ENCODE measurements at regions not wholly inside any gene's neighbourhood (a gene's known extent, or its start where the extent isn't known, plus 50 kb on each side); places are given as distances from the start of the nearest gene placed in this dataset.
"Not testable (repeated sequence)": the region's sequence is repeated elsewhere in the genome, so short reads cannot be mapped to it uniquely, and the experiment has no call there.

DNA sequence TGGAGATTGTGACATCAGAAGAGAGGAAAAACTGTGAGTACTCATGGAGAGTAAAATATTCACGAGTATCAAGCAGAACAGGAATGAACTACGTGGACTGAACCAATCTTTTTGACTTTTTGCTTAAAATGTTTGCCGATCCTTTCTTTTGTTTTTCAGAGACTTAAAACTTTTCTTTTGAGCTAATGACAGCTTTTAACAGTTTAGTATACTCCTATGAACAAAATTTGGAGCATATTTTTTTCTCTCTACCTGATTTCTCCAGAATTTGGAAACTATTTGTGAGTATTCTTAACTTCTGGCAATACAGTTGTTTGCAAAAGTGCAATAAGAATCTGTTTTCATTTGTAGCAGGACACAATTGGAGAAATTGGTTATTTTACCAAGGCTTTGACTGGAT lies 786.3 kb downstream of the SORCS1 start:
- Histone ChIP-seq H3K27ac (ENCODE audit: low read depth, low read length) (no peak overlapping the region), H3K9me3 (ENCODE audit: low read length) (no peaks in the 10 kb centered on the region), H3K27me3 (ENCODE audit: control insufficient read depth in 1 of 2, insufficient read depth in 2 of 2, low read length in 2 of 2) (no peaks in the 10 kb centered on the region), H3K4me3 (ENCODE audit: low read depth in 1 of 2, low read length in 2 of 2) (no peak overlapping the region), H3K36me3 (ENCODE audit: insufficient read depth, low read length) (no peaks in the 10 kb centered on the region), H3K9ac (ENCODE audit: low read length) (no peak overlapping the region), H3K4me1 (ENCODE audit: insufficient read depth, low read length) (no peaks in the 10 kb centered on the region)

DNA sequence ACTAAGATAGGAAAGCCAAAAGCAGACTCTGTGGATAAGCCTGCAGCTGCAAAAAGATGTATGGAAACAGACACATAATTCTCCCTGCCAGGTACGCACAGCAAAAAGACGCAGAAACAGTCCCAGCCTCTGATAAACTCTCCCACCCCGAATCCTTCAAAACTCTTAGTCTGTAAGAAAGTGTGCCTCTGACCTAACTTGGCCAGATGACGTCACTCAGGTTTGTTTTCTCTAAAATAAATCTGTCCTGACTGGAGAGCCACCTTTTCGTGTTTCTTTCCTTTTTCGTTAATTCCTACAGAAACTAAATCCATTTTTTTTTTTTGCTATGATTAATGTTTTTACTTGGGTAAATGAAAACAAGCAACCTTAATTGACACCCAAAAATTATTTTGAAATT lies 793.8 kb downstream of the SORCS1 start:
- Histone ChIP-seq H3K9me3 (ENCODE audit: low read length) (no peaks in the 10 kb centered on the region), H3K36me3 (ENCODE audit: insufficient read depth, low read length) (no peaks in the 10 kb centered on the region), H3K4me3 (ENCODE audit: low read depth in 1 of 2, low read length in 2 of 2) (no peak overlapping the region), H3K4me1 (ENCODE audit: insufficient read depth, low read length) (no peaks in the 10 kb centered on the region), H3K27me3 (ENCODE audit: control insufficient read depth in 1 of 2, insufficient read depth in 2 of 2, low read length in 2 of 2) (no peaks in the 10 kb centered on the region), H3K9ac (ENCODE audit: low read length) (no peak overlapping the region), H3K27ac (ENCODE audit: low read depth, low read length) (no peak overlapping the region)

DNA sequence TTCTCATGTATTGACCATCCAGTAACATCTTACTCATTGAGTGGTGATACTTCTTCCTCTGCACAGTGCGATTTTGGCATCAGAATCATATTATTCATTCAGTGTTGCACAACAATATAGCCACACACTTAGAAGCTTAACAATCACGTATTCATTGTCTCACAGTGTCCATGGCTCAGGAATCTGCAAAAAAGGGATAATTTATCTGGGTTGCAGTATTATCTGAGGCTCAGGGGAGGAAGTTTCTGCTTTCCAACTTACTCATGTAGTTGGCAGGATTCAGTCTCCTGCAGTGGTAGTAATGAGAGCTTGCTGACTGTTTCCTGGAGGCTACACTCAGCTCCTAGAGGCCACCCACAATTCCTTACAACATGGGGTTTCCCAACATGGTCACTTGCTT lies 803.6 kb downstream of the SORCS1 start:
- no peaks in the 10 kb centered on the region for H3K27me3 ChIP-seq (ENCODE audit: control insufficient read depth in 1 of 2, insufficient read depth in 2 of 2, low read length in 2 of 2)
- no peaks in the 10 kb centered on the region for H3K36me3 ChIP-seq (ENCODE audit: insufficient read depth, low read length)
- no peak overlapping the region for H3K9ac ChIP-seq (ENCODE audit: low read length)
- no peaks in the 10 kb centered on the region for H3K4me1 ChIP-seq (ENCODE audit: insufficient read depth, low read length)
- no peak overlapping the region for H3K4me3 ChIP-seq (ENCODE audit: low read depth in 1 of 2, low read length in 2 of 2)
- no peak overlapping the region for H3K27ac ChIP-seq (ENCODE audit: low read depth, low read length)
- H3K9me3 ChIP-seq (ENCODE audit: low read length), result no peaks in the 10 kb centered on the region

DNA sequence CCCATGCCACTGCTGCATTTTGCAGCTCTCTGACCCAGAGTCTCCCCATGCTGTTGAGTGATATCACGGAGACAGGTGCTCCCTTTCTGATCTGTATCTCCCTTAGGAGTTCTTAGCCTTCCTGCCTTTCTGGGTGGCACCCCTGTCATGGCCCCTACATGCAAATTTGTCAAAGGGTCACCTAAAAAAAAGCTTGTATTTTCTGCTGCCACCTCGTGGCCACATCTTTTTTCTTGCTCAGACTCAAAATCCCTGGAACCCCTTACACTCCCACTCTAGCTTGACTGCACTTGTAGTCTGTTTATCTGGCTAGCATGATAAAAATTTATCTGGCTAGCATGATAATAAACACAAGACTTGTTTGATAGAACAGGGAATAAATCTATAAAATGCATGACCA lies 809.1 kb downstream of the SORCS1 start:
- no peaks in the 10 kb centered on the region for H3K27me3 ChIP-seq (ENCODE audit: control insufficient read depth in 1 of 2, insufficient read depth in 2 of 2, low read length in 2 of 2)
- H3K27ac ChIP-seq (ENCODE audit: low read depth, low read length), result no peak overlapping the region
- no peaks in the 10 kb centered on the region for H3K4me1 ChIP-seq (ENCODE audit: insufficient read depth, low read length)
- no peaks in the 10 kb centered on the region for H3K9me3 ChIP-seq (ENCODE audit: low read length)
- H3K36me3 ChIP-seq (ENCODE audit: insufficient read depth, low read length), result no peaks in the 10 kb centered on the region
- H3K4me3 ChIP-seq (ENCODE audit: low read depth in 1 of 2, low read length in 2 of 2), result no peak overlapping the region
- no peak overlapping the region for H3K9ac ChIP-seq (ENCODE audit: low read length)

DNA sequence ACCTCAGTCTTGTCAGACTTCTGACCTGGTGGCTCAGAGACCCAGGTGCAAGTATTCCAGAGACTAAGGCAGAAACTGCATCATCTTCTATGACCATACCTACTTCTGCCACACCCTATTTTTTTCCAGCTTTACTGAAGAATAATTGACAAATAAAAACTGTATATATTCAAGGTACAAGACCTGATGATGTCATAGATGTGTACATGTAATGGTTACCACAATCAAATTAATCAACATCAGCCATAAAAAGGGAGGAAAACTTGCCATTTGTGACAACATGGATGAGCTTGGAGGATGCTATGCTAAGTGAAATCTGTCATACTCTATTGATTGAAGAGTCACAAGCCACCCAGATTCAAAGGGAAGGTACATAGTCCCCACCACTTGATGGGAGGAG lies 815.6 kb downstream of the SORCS1 start:
- no peaks in the 10 kb centered on the region for H3K9me3 ChIP-seq (ENCODE audit: low read length)
- no peaks in the 10 kb centered on the region for H3K27me3 ChIP-seq (ENCODE audit: control insufficient read depth in 1 of 2, insufficient read depth in 2 of 2, low read length in 2 of 2)
- no peak overlapping the region for H3K27ac ChIP-seq (ENCODE audit: low read depth, low read length)
- H3K9ac ChIP-seq (ENCODE audit: low read length), result no peak overlapping the region
- H3K36me3 ChIP-seq (ENCODE audit: insufficient read depth, low read length), result no peaks in the 10 kb centered on the region
- no peak overlapping the region for H3K4me3 ChIP-seq (ENCODE audit: low read depth in 1 of 2, low read length in 2 of 2)
- no peaks in the 10 kb centered on the region for H3K4me1 ChIP-seq (ENCODE audit: insufficient read depth, low read length)

DNA sequence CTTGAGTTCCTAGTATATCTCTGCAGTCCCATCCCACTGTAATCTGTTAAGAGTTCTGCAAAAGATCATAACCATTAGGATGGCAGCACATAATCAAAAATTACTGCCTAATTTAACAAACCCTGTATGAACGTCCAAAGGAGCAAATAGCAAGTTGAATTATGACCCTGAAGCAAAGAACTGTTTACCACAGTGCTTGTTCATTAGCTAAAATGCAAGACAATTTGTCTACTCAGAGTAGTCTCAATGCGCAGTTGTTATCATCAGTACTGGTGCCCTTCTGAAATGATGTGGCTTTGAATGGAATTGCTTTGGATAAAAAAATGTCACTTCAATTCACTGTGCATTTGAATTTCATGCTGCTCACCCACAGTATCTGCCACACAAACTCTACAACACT lies 817.0 kb downstream of the SORCS1 start:
- H3K9ac ChIP-seq (ENCODE audit: low read length), result no peak overlapping the region
- no peaks in the 10 kb centered on the region for H3K4me1 ChIP-seq (ENCODE audit: insufficient read depth, low read length)
- no peaks in the 10 kb centered on the region for H3K27me3 ChIP-seq (ENCODE audit: control insufficient read depth in 1 of 2, insufficient read depth in 2 of 2, low read length in 2 of 2)
- no peak overlapping the region for H3K27ac ChIP-seq (ENCODE audit: low read depth, low read length)
- no peaks in the 10 kb centered on the region for H3K36me3 ChIP-seq (ENCODE audit: insufficient read depth, low read length)
- H3K9me3 ChIP-seq (ENCODE audit: low read length), result no peaks in the 10 kb centered on the region
- H3K4me3 ChIP-seq (ENCODE audit: low read depth in 1 of 2, low read length in 2 of 2), result no peak overlapping the region

DNA sequence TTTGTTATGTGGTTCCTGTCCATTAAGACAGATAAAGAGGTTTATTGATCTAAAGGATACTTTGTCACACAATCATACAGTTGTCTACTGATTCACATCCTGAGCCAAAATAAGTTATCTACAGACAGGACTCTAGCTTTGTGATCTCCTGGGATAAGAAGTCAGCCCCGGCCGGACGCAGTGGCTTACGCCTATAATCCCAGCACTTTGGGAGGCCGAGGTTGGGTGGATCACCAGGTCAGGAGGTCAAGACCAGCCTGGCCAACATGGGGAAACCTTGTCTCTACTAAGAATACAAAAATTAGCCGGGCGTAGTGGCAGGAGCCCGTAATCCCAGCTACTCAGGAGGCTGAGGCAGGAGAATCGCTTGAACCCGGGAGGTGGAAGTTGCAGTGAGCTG lies 821.0 kb downstream of the SORCS1 start:
- not testable (repeated sequence) for H3K9me3 ChIP-seq (ENCODE audit: low read length); H3K36me3 ChIP-seq (ENCODE audit: insufficient read depth, low read length); H3K9ac ChIP-seq (ENCODE audit: low read length); H3K4me1 ChIP-seq (ENCODE audit: insufficient read depth, low read length); H3K4me3 ChIP-seq (ENCODE audit: low read depth in 1 of 2, low read length in 2 of 2); H3K27ac ChIP-seq (ENCODE audit: low read depth, low read length); H3K27me3 ChIP-seq (ENCODE audit: control insufficient read depth in 1 of 2, insufficient read depth in 2 of 2, low read length in 2 of 2)

DNA sequence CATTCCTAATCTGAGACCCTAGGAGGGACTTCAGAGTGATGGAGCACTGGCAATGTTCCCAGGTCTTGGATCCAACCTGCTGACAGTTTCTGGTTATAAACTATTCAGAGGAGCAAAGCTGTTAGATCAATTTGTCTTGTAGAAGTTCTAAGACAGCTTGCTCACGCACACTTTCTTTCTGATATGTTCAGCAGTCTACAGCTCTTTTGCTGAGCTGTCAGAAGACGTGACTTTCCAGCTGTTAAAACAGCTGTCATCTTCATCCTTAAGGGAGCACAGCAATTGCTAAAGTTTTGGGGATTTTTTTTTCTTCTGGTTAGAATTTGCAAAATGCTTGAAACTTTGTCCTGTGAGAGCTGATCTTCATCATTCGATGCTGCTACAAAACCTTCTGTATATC lies 823.1 kb downstream of the SORCS1 start:
- no peaks in the 10 kb centered on the region for H3K36me3 ChIP-seq (ENCODE audit: insufficient read depth, low read length)
- H3K9me3 ChIP-seq (ENCODE audit: low read length), result no peaks in the 10 kb centered on the region
- H3K4me3 ChIP-seq (ENCODE audit: low read depth in 1 of 2, low read length in 2 of 2), result no peak overlapping the region
- H3K4me1 ChIP-seq (ENCODE audit: insufficient read depth, low read length), result no peaks in the 10 kb centered on the region
- no peaks in the 10 kb centered on the region for H3K27me3 ChIP-seq (ENCODE audit: control insufficient read depth in 1 of 2, insufficient read depth in 2 of 2, low read length in 2 of 2)
- H3K9ac ChIP-seq (ENCODE audit: low read length), result no peak overlapping the region
- H3K27ac ChIP-seq (ENCODE audit: low read depth, low read length), result no peak overlapping the region

DNA sequence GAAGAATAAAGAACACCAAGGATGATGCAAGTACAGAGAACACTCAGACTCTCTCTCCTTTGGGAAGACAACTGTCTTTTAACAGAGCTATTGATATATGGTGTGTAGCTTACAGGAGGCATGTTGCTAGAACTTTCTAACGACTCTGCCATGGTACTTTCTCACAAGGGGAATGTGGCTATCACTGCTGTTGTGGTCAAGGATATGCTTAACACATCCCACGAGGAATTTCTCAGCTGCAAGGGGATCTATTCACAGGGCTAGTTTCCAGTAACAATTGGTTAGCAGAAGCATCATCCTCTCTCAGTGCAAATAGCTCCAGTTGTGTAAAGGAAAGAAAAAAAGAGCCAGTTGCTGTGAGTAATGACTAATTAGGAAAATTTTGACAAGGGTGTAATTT lies 826.0 kb downstream of the SORCS1 start:
- Histone ChIP-seq H3K4me3 (ENCODE audit: low read depth in 1 of 2, low read length in 2 of 2) (no peak overlapping the region), H3K27me3 (ENCODE audit: control insufficient read depth in 1 of 2, insufficient read depth in 2 of 2, low read length in 2 of 2) (no peaks in the 10 kb centered on the region), H3K27ac (ENCODE audit: low read depth, low read length) (no peak overlapping the region), H3K36me3 (ENCODE audit: insufficient read depth, low read length) (no peaks in the 10 kb centered on the region), H3K9ac (ENCODE audit: low read length) (no peak overlapping the region), H3K9me3 (ENCODE audit: low read length) (no peaks in the 10 kb centered on the region), H3K4me1 (ENCODE audit: insufficient read depth, low read length) (no peaks in the 10 kb centered on the region)

DNA sequence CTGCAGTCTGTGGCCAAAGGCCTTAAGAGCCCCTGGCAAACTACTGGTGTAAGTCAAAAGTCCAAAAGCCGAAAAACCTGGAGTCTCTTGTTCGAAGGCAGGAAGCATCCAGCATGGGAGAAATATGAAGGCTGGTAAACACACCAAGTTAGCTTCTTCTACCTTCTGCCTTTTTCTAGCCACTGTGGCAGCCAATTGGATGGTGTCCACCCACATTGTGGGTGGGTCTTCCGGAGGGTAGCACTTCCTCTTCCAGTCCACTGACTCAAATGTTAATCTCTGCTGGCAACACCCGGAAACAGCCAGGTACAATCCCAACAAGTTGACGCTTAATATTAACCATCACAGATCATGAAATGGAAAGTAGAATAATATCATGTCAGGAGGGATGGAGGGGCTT lies 827.6 kb downstream of the SORCS1 start:
- Histone ChIP-seq H3K36me3 (ENCODE audit: insufficient read depth, low read length) (no peaks in the 10 kb centered on the region), H3K27me3 (ENCODE audit: control insufficient read depth in 1 of 2, insufficient read depth in 2 of 2, low read length in 2 of 2) (no peaks in the 10 kb centered on the region), H3K9ac (ENCODE audit: low read length) (no peak overlapping the region), H3K4me3 (ENCODE audit: low read depth in 1 of 2, low read length in 2 of 2) (no peak overlapping the region), H3K4me1 (ENCODE audit: insufficient read depth, low read length) (no peaks in the 10 kb centered on the region), H3K27ac (ENCODE audit: low read depth, low read length) (no peak overlapping the region), H3K9me3 (ENCODE audit: low read length) (no peaks in the 10 kb centered on the region)

DNA sequence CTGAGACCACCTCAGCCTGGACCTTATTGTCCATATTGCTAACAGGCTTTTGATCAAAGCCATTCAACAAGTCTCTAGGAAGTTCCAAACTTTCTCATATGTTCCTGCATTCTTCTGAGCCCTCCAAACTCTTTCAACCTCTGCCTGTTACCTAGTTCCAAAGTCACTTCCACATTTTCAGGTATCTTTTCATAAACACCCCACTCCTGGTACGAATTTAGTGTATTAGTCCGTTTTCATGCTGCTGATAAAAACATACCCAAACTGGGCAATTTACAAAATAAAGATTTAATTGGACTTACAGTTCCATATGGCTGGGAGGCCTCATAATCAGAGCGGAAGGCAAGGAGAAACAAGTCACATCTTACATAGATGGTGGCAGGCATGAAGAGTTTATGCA lies 836.8 kb downstream of the SORCS1 start:
- H3K27me3 ChIP-seq (ENCODE audit: control insufficient read depth in 1 of 2, insufficient read depth in 2 of 2, low read length in 2 of 2), result no peaks in the 10 kb centered on the region
- H3K9ac ChIP-seq (ENCODE audit: low read length), result no peak overlapping the region
- H3K4me1 ChIP-seq (ENCODE audit: insufficient read depth, low read length), result no peaks in the 10 kb centered on the region
- no peaks in the 10 kb centered on the region for H3K36me3 ChIP-seq (ENCODE audit: insufficient read depth, low read length)
- no peak overlapping the region for H3K4me3 ChIP-seq (ENCODE audit: low read depth in 1 of 2, low read length in 2 of 2)
- no peak overlapping the region for H3K27ac ChIP-seq (ENCODE audit: low read depth, low read length)
- no peaks in the 10 kb centered on the region for H3K9me3 ChIP-seq (ENCODE audit: low read length)

DNA sequence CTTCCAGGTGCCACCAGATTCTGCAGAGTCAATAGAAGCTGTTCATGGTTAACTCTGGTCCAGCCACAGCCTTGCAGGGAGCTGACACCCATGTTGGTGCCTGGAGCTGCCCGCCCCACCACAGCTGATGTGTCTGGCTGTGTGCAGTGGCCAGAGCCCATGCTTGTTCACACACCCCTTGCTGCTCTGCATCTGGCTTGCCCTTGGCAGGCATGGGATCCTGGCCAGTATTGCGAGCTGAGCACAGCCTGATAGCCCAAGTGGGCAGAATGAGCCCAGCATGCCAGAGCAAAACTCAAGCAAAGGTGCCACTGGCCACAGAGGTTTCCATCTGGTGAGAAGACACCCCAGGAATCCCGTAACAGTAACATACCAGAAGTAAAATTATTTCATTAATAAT lies 843.6 kb downstream of the SORCS1 start:
- Histone ChIP-seq H3K4me1 (ENCODE audit: insufficient read depth, low read length) (no peaks in the 10 kb centered on the region), H3K4me3 (ENCODE audit: low read depth in 1 of 2, low read length in 2 of 2) (no peak overlapping the region), H3K27ac (ENCODE audit: low read depth, low read length) (no peak overlapping the region)

More for the DNA sequence above, 843.6 kb downstream of the SORCS1 start:
- Histone ChIP-seq H3K9me3 (ENCODE audit: low read length) (no peaks in the 10 kb centered on the region), H3K9ac (ENCODE audit: low read length) (no peak overlapping the region), H3K27me3 (ENCODE audit: control insufficient read depth in 1 of 2, insufficient read depth in 2 of 2, low read length in 2 of 2) (no peaks in the 10 kb centered on the region), H3K36me3 (ENCODE audit: insufficient read depth, low read length) (no peaks in the 10 kb centered on the region)
